ENCODE measurements at regions not wholly inside any gene's neighbourhood (a gene's known extent, or its start where the extent isn't known, plus 50 kb on each side); places are given as distances from the start of the nearest gene placed in this dataset.

DNA sequence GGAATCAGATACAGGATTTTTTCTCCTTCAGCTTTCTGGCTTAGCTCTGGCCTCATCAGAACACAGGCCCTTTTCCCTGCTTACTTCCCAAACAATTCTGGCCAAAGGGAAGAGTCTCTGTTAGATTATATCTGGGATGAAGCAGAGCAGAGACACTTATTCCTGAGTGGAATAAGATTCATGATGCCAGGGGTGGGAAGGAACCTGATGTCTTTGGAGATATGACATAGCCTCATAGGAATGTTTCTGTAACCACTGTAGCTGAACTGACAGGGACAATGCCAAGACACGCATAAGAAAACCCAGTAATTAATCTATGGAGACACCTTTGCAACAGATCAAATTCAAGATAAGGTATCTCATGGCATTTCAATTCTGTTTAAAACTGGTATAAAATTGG is 177.1 kb upstream of the RAG2 start:
- POLR2A ChIA-PET: no interaction called here

DNA sequence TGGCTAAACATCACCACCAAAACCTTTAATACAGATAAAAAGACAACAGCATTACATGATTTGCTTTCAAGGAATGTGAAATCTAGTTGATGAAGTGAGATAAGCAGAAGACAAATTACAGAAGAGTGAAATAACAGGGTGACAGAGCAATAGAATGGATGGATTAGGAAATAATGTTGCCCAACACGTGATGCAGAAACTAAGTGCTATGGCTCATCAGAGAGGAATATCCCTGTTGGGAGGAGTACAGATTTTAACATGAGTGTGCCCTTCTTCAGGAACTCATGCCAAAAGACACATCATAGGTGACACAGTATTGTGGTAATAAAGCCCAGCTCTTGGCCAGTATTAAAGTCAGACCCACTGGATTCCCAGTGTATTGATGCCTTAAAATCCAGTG is 176.6 kb upstream of the RAG2 start:
- peaks cover 1% of the 10 kb centered on the region for H3K27me3 Mint-ChIP-seq
- H3K9me3 Mint-ChIP-seq: no peaks in the 10 kb centered on the region
- CTCF ChIA-PET: interaction anchor here (1.9 kb wide), 1 partner anchor 28 kb away, joined by 4 read pairs; no protein-coding TSS in a partner anchor
- H3K27ac Mint-ChIP-seq: no peak overlapping the region
- no peaks in the 10 kb centered on the region for H3K36me3 Mint-ChIP-seq (ENCODE audit: low read depth)
- intact Hi-C loops (cut with micrococcal nuclease): no loop called here
- TF ChIP-seq CTCF (IDR thresholded peaks at IDR 0.05): no peak
- POLR2A ChIA-PET: no interaction called here
- ATAC-seq: no peak
- no peak for DNase-seq
- H3K4me1 Mint-ChIP-seq (ENCODE audit: low read depth): no peaks in the 10 kb centered on the region
- no peak overlapping the region for H3K4me3 Mint-ChIP-seq

More for the DNA sequence above, 177.1 kb upstream of the RAG2 start:
- no peak for ATAC-seq
- TF ChIP-seq CTCF (IDR thresholded peaks at IDR 0.05): no peak
- Mint-ChIP-seq H3K4me3 (no peak overlapping the region), H3K9me3 (no peaks in the 10 kb centered on the region), H3K27me3 (peaks cover 1% of the 10 kb centered on the region), H3K27ac (no peak overlapping the region), H3K36me3 (ENCODE audit: low read depth) (no peaks in the 10 kb centered on the region), H3K4me1 (ENCODE audit: low read depth) (no peaks in the 10 kb centered on the region)
- CTCF ChIA-PET: no interaction called here
- intact Hi-C loops (cut with micrococcal nuclease): no loop called here
- DNase-seq: no peak

DNA sequence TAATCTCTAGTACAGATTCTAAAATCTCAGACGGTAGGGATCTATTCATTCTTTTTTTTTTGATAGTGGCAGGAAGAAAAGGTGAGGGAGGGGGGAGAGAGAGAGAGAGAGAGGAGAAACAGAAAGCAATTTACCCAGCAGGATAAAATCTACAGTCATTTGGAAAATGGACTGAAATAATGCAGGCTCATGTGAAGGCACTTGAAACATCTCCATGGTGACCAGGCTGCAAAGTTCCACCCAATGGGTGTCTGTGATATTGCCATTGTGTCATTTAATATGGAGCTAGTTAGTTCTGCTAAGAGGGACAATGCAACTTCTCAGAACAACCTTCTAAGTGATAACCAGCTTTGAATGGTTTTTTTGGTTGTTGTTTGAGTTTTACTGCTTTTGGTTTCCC is 165.2 kb upstream of the RAG2 start:
- Mint-ChIP-seq H3K4me3 (no peak overlapping the region), H3K9me3 (no peaks in the 10 kb centered on the region), H3K36me3 (ENCODE audit: low read depth) (no peaks in the 10 kb centered on the region), H3K4me1 (ENCODE audit: low read depth) (no peaks in the 10 kb centered on the region), H3K27me3 (no peaks in the 10 kb centered on the region), H3K27ac (no peak overlapping the region)
- no peak for TF ChIP-seq CTCF (IDR thresholded peaks at IDR 0.05)
- intact Hi-C loops (cut with micrococcal nuclease): no loop called here
- peak; percentile 4 for DNase-seq
- ChIA-PET POLR2A (no interaction called here), CTCF (interaction anchor here (0.6 to 0.9 kb wide), 2 partner anchors 17 to 152 kb away, joined by 3 to 4 read pairs; no protein-coding TSS in a partner anchor)
- no peak for ATAC-seq

DNA sequence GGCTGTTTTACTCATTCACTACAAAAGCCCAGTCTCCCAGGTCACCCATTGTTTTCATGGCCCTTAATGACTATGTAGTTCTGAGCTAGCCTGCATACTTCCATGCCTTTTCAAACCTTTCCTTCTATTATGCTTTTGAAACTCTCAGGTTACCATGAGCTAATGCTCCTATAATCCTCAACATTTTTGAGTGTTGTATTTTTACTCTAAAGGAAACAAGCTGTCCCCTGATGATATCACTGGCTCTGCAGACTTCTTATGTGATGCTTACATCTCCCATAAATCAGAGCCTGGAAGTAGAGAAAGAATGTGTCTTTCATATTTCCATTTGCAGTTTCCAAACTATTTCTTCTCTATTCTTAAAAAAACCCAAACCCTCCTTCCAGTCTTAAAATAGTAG is 159.0 kb upstream of the RAG2 start:
- TF ChIP-seq CTCF (IDR thresholded peaks at IDR 0.05): no peak
- CTCF ChIA-PET: no interaction called here
- ATAC-seq: no peak
- Mint-ChIP-seq H3K27me3 (peaks cover 7% of the 10 kb centered on the region), H3K27ac (no peak overlapping the region), H3K9me3 (no peaks in the 10 kb centered on the region), H3K36me3 (ENCODE audit: low read depth) (no peaks in the 10 kb centered on the region), H3K4me3 (no peak overlapping the region), H3K4me1 (ENCODE audit: low read depth) (no peaks in the 10 kb centered on the region)
- POLR2A ChIA-PET: no interaction called here
- DNase-seq: no peak
- intact Hi-C loops (cut with micrococcal nuclease): no loop called here

DNA sequence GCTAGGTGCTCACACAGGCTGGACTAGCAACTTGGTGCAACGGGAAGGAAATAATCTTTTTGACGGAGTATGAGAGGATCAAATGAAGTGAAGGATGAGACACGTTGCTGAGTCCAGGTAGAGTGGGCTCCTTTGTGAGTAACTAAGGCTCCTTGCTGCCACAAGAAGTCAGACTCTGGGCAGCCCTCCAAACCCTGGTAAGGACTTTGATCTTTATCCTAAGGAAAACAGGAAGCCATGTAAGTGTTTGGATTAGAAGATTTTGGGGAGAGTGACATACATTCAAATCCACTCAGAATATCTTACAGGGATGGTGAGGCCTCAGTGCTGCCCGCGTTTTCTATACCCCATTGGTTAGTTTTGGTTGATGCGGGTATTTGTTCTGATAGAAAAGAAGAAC is 155.9 kb upstream of the RAG2 start:
- CTCF ChIA-PET: interaction anchor here (0.8 kb wide), 1 partner anchor 9 kb away, joined by 3 read pairs; no protein-coding TSS in a partner anchor
- Mint-ChIP-seq H3K27me3 (peaks cover 8% of the 10 kb centered on the region), H3K4me3 (no peak overlapping the region), H3K4me1 (ENCODE audit: low read depth) (no peaks in the 10 kb centered on the region), H3K9me3 (no peaks in the 10 kb centered on the region), H3K27ac (no peak overlapping the region), H3K36me3 (ENCODE audit: low read depth) (no peaks in the 10 kb centered on the region)
- POLR2A ChIA-PET: no interaction called here
- ATAC-seq: no peak
- intact Hi-C loops (cut with micrococcal nuclease): no loop called here
- no peak for TF ChIP-seq CTCF (IDR thresholded peaks at IDR 0.05)
- no peak for DNase-seq

Data from activated CD8-positive, alpha-beta T cell treated with anti-CD3 and anti-CD28 coated beads for 36 hours (primary cell).